PC-3 (cell line): ENCODE measurements at regions not wholly inside any gene's neighbourhood (a gene's known extent, or its start where the extent isn't known, plus 50 kb on each side); places are given as distances from the start of the nearest gene placed in this dataset.

Source experiments
- ATAC-seq: fragments of 200-7000 bp; cut with Tn5 transposase; 2 replicates; pipeline ENCODE4 v1.9.1; 2020; ENCODE audit warnings: mild to moderate bottlenecking, moderate library complexity
- BruUV-seq: library from RNA; stranded (reverse); fragments of 400-500 nt; replicated peaks from 2 replicates; lab custom pipeline; 2021; lab: Mats Ljungman, UMichigan
- CTCF ChIA-PET: fragments of 300-600 bp; sonication (Branson Sonifier 250); formaldehyde crosslinking; loops from one replicate; lab custom pipeline; 2022; ENCODE audit warnings: antibody characterized with exemption; lab: Charles Lee
- POLR2A ChIA-PET: fragments of 300-600 bp; sonication (Branson Sonifier 250); formaldehyde crosslinking; loops from one replicate; lab custom pipeline; 2022; ENCODE audit warnings: antibody characterized with exemption; ENCODE audit not compliant: unreplicated experiment; lab: Charles Lee
- DNase-seq: peaks from one replicate; pipeline ENCODE4 v3.0.0-alpha.2; 2015
- H2AFZ ChIP-seq: fragments of 300-600 bp; sonication (generic); 2 replicates; pipeline ENCODE4 v1.6.0; 2016; ENCODE audit warnings: antibody characterized with exemption, low read length
- H3F3A ChIP-seq: fragments of 300-600 bp; sonication (generic); one replicate; pipeline ENCODE4 v1.6.0; 2017; ENCODE audit warnings: antibody characterized with exemption, low read length, control low read depth, mild to moderate bottlenecking; ENCODE audit not compliant: unreplicated experiment
- H3K27ac ChIP-seq: fragments of 300-600 bp; sonication (generic); 2 replicates; pipeline ENCODE4 v1.5.1; 2016; ENCODE audit warnings: mild to moderate bottlenecking, low read length
- H3K27me3 ChIP-seq: fragments of 300-600 bp; sonication (generic); 2 replicates; pipeline ENCODE4 v1.6.1; 2016; ENCODE audit warnings: low read length, mixed read lengths
- H3K36me3 ChIP-seq: fragments of 300-600 bp; sonication (generic); 2 replicates; pipeline ENCODE4 v1.6.1; 2016; ENCODE audit warnings: low read depth, mixed run types, low read length, mixed read lengths
- H3K4me1 ChIP-seq: fragments of 300-600 bp; sonication (generic); 2 replicates; pipeline ENCODE4 v1.5.1; 2016; ENCODE audit warnings: low read length; ENCODE audit not compliant: insufficient read depth
- H3K4me2 ChIP-seq: fragments of 300-600 bp; sonication (generic); 2 replicates; pipeline ENCODE4 v1.6.0; 2016; ENCODE audit warnings: low read length
- H3K4me3 ChIP-seq: fragments of 300-600 bp; sonication (generic); 2 replicates; pipeline ENCODE4 v1.5.1; 2016; ENCODE audit warnings: mild to moderate bottlenecking, low read length, mixed read lengths
- H3K79me2 ChIP-seq: fragments of 300-600 bp; sonication (generic); 2 replicates; pipeline ENCODE4 v1.6.1; 2017; ENCODE audit warnings: low read length, mixed read lengths
- H3K9ac ChIP-seq: fragments of 300-600 bp; sonication (generic); 2 replicates; pipeline ENCODE4 v1.6.0; 2016; ENCODE audit warnings: mild to moderate bottlenecking, low read length
- H3K9me2 ChIP-seq: fragments of 300-600 bp; sonication (generic); replicated peaks from 2 replicates; pipeline ENCODE4 v1.6.1; 2016; ENCODE audit warnings: mixed run types, low read length, mixed read lengths
- H3K9me3 ChIP-seq: fragments of 300-600 bp; sonication (generic); 2 replicates; pipeline ENCODE4 v1.6.1; 2016; ENCODE audit warnings: low read length, mixed read lengths
- H4K20me1 ChIP-seq: fragments of 300-600 bp; sonication (generic); 2 replicates; pipeline ENCODE4 v1.6.1; 2016; ENCODE audit warnings: low read length, mixed read lengths
- CTCF ChIP-seq: fragments of 300-600 bp; sonication (generic); conservative IDR thresholded peaks from 2 replicates; pipeline ENCODE4 v1.5.1; 2017; ENCODE audit warnings: antibody characterized with exemption, low read depth, mild to moderate bottlenecking, low read length
- EZH2 ChIP-seq: fragments of 300-600 bp; sonication (generic); IDR thresholded peaks from one replicate; pipeline ENCODE4 v1.6.1; 2017; ENCODE audit warnings: antibody characterized with exemption, mild to moderate bottlenecking, low read length; ENCODE audit not compliant: unreplicated experiment
- EZH2phosphoT487 ChIP-seq: fragments of 300-600 bp; sonication (generic); IDR thresholded peaks from 2 replicates; pipeline ENCODE4 v1.6.1; 2018; ENCODE audit warnings: mild to moderate bottlenecking, antibody characterized with exemption, low read length, borderline replicate concordance
- intact Hi-C: fragments of 100-400 bp; cut with micrococcal nuclease; formaldehyde crosslinking; loops from 2 replicates; pipeline ENCODE4 v1.9.0; 2023

GRCh38 chr16:26840691-26841090 is 226.0 kb upstream of the C16orf82 start:
- Histone ChIP-seq H3K36me3 (no peaks in the 10 kb centered on the region), H3F3A (no peaks in the 10 kb centered on the region), H3K9me2 (no peaks in the 10 kb centered on the region), H3K9me3 (no peaks in the 10 kb centered on the region), H3K4me3 (no peak overlapping the region), H4K20me1 (no peaks in the 10 kb centered on the region), H3K27me3 (no peaks in the 10 kb centered on the region), H3K9ac (no peak overlapping the region), H3K79me2 (no peaks in the 10 kb centered on the region), H3K27ac (no peak overlapping the region), H3K4me1 (no peaks in the 10 kb centered on the region), H2AFZ (no peak overlapping the region), H3K4me2 (no peak overlapping the region)
- no TSS peak for BruUV-seq
- DNase-seq (no peak), ATAC-seq (no peak)
- POLR2A ChIA-PET, result no interaction called here
- CTCF ChIA-PET, result no interaction called here
- intact Hi-C loops, result no loop called here
- TF ChIP-seq EZH2, result no peak
- no peak for TF ChIP-seq CTCF
- no peak for TF ChIP-seq EZH2phosphoT487

- H3K4me3 ChIP-seq, result no peak overlapping the region
- H2AFZ ChIP-seq, result no peak overlapping the region
- H3K4me2 ChIP-seq, result no peak overlapping the region
- no TSS peak for BruUV-seq
- no peak overlapping the region for H3K9ac ChIP-seq
- no peaks in the 10 kb centered on the region for H3F3A ChIP-seq
- no peaks in the 10 kb centered on the region for H3K9me2 ChIP-seq
- H3K9me3 ChIP-seq, result no peaks in the 10 kb centered on the region
- TF ChIP-seq EZH2, result no peak
- H3K27ac ChIP-seq, result no peak overlapping the region
- ATAC-seq, result no peak
- CTCF ChIA-PET, result no interaction called here
- no peak for DNase-seq
- H3K79me2 ChIP-seq, result no peaks in the 10 kb centered on the region
- no peaks in the 10 kb centered on the region for H3K4me1 ChIP-seq
- intact Hi-C loops, result no loop called here
- POLR2A ChIA-PET, result no interaction called here
- no peaks in the 10 kb centered on the region for H3K36me3 ChIP-seq
- no peaks in the 10 kb centered on the region for H3K27me3 ChIP-seq
- H4K20me1 ChIP-seq, result no peaks in the 10 kb centered on the region
Observed at GRCh38 chr16:26856271-26856670, 210.5 kb upstream of the C16orf82 start.

- TF ChIP-seq CTCF, result no peak
- no peak for TF ChIP-seq EZH2phosphoT487
- TF ChIP-seq EZH2, result no peak
- Histone ChIP-seq H3K4me1 (no peaks in the 10 kb centered on the region), H2AFZ (no peak overlapping the region), H3K4me2 (no peak overlapping the region), H3K9me2 (no peaks in the 10 kb centered on the region), H4K20me1 (no peaks in the 10 kb centered on the region), H3K79me2 (no peaks in the 10 kb centered on the region), H3F3A (no peaks in the 10 kb centered on the region), H3K27ac (no peak overlapping the region), H3K36me3 (no peaks in the 10 kb centered on the region), H3K9ac (no peak overlapping the region), H3K4me3 (no peak overlapping the region), H3K9me3 (no peaks in the 10 kb centered on the region), H3K27me3 (no peaks in the 10 kb centered on the region)
- intact Hi-C loops, result no loop called here
- ChIA-PET CTCF (no interaction called here), POLR2A (no interaction called here)
- DNase-seq (no peak), ATAC-seq (no peak)
- no TSS peak for BruUV-seq
Observed at GRCh38 chr16:26856791-26857190, 209.9 kb upstream of the C16orf82 start.
